ENCODE measurements at regions not wholly inside any gene's neighbourhood (a gene's known extent, or its start where the extent isn't known, plus 50 kb on each side); places are given as distances from the start of the nearest gene placed in this dataset.
A peak's percentile ranks its signal among the peaks of the same experiment; 100 is the strongest.
"Not testable (repeated sequence)": the region's sequence is repeated elsewhere in the genome, so short reads cannot be mapped to it uniquely, and the experiment has no call there.

GRCh38 chr2:12881952-12882351 is 165.2 kb downstream of the TRIB2 start:
- ATAC-seq = no peak

DNA sequence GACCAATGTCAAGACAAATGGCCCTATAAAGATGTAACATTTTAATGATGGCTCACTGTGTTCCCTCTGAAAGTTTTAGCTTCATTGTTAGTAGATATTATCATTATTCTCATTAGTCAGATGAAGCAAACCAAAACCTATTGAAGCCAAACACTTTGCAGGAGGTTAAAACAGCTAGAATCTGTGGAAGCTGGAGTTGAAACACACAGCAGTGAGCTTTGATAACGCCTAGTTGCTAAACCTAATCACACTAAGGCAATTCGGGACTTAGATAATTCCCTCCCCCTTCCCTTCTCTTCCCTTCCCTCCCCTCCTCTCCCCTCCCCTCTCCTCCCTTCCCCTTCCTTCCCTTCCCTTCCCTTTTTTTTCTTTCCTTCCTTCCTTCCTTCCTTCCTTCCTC is 165.7 kb downstream of the TRIB2 start:
- ATAC-seq = no peak

- ATAC-seq = no peak
Observed at GRCh38 chr2:12883906-12884305, 167.2 kb downstream of the TRIB2 start.

GRCh38 chr2:12884713-12885282 is 168.1 kb downstream of the TRIB2 start:
- ATAC-seq = peak; percentile 82

DNA sequence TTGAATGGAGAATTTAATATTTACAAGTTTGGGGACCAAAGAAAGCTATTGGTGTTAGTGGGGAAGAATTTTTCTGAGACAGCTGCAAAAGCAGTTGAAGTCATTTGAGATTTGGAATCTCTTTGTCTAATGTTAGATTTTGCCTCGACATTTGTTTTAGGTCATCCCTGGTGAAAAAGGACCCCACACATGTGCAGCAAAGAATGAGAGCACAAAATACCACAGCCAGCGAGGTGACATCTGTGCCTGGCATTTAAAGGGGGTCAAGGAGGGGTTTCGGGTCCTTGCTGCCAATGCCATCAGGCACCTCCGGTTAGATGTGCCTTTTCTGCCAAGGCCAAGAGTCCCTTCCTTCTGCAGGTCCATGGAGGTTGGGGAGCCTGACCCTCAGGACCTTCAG is 173.3 kb downstream of the TRIB2 start:
- ATAC-seq = no peak

- peak; percentile 67 for ATAC-seq
Observed at GRCh38 chr2:12890481-12890991, 173.8 kb downstream of the TRIB2 start.

DNA sequence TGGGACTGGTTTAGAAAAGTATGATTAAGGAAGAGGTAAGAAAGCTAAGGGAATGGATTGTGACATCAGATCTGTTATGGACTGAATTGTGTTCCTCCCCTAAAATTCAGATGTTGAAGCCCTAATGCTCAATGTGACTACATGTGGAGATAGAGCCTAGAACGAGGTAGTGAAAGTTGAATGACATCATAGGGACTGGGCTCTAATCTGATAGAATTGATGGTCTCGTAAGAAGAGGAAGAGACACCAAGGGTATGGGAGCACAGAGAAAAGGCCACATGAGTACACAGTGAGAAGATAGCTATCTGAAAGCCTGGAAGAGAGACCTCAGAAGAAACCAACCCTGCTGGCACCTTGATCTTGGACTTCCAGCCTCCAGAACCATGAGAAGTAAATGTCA is 178.3 kb downstream of the TRIB2 start:
- no peak for ATAC-seq

DNA sequence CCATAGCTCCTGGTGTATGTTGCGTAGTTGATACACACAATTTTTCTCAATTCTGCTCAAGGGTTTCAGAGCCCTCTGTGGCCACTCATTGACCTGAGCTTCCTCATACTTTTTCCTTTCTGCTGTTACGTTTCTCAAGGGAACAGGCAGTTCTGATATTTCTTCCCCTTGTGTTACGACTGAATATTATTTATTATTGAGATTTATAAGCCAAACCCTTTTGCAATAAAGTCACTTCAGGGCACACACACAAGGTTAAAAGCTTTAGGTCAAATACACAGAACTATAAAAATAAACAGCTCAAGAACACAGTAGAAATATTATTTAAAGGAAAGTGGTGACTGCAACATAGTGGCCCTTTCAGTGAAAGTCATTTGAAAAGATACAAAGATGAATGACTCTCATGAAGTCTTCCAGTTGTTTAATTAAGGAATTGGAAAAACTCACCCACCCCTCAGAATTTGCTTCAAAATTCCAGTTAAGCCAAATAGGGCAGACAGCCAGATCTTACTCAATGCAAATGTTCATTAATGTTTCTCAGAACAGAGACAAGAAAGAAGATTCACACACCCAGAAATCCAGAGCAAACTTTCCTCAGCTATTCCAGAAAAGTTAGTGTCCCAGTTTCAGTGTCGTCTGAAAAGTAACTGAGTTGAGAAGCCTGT is 179.7 kb downstream of the TRIB2 start:
- no peak for ATAC-seq

- ATAC-seq = no peak
Observed at GRCh38 chr2:12897181-12897580, 180.4 kb downstream of the TRIB2 start.

DNA sequence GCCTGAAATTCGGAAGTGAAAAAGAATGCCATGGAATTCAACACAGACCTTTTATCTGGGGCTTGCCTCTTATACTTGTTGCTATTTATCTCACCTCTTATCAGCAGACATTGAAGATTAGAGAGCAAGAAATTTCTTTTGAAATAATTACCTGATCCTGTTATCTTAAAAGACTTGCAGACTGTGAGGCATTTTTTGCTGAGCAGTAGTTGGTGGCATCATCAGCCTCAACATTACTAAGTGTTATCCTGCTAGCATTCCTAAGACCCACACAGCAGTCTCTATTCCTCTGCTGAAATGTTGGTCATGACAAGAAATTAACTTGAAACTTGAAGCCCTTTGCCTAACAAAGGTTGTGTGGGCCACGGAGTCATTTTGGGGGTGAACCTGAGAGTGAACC is 186.5 kb downstream of the TRIB2 start:
- no peak for ATAC-seq

DNA sequence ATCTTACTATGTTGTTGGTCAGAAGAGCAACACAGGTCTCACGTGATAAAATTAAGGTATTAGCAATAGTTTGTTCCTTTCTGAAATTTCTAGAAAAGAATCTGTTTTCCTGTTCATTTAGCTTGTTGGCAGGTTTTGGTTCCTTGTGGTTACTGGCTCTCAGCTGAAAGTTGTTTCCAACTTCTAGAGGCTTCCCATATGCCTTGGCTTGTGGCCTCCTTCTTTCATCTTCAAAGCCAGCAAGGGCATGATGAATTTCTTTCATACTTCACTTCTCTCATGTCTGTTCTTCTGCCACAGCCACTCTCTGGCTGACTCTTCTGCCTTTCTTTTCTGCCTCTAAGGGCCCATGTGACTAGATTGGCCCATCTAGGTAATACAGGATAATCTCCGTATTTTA is 193.7 kb downstream of the TRIB2 start:
- no peak for ATAC-seq

- no peak for ATAC-seq
Observed at GRCh38 chr2:12915787-12916186, 199.1 kb downstream of the TRIB2 start.

- ATAC-seq = no peak
Observed at GRCh38 chr2:12918138-12918834, 201.6 kb downstream of the TRIB2 start.

GRCh38 chr2:12918835-12919445 is 202.2 kb downstream of the TRIB2 start:
- no peak for ATAC-seq

DNA sequence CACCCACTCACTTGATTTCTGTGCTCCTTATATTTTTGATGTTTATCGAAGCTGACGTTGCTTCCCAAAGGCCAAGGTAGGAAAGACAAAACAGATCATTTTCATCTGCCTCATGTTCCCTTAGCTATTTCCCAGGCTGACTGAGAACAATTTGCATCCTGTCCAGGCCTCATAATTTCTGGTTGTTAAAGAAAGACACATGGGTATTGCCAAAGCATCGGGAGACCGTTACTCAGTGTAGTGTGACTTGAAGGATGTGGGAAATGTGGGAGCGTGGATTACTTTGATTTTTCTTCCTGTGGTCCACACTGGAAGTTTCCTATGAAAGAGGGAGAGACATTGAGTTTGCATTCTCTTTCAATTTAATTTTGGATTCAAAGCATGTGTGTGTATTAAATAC is 204.6 kb downstream of the TRIB2 start:
- no peak for ATAC-seq

- ATAC-seq = no peak
Observed at GRCh38 chr2:12923907-12924610, 207.3 kb downstream of the TRIB2 start.

- ATAC-seq = not testable (repeated sequence)
Observed at GRCh38 chr2:12926641-12927040, 209.9 kb downstream of the TRIB2 start.

DNA sequence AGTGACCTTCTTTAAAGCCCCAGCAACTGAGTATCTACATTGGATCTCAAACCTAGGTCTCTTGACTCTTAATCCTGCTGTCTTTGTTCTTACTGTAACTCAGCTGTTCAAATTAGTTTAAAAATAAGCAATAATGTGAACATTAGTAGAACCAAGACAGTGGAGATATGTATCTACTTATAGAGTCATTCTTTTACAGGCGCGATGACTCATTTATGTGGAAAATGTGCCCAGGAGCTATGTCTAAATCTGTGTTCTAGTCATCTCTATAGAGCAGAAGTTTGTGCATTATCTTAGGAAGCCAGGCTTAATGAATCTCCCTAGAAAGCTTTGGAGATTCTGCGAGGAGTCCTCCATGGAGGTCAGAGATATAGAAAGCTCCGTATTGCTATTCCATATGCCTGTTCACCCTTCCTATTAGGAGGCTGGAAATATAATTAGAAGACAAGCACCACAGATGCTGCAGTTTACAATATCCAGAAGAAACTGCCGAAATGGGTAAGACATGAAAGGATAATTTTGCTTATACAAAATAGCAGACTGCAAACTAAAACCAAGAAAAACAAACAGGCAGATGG is 211.6 kb downstream of the TRIB2 start:
- ATAC-seq = no peak

DNA sequence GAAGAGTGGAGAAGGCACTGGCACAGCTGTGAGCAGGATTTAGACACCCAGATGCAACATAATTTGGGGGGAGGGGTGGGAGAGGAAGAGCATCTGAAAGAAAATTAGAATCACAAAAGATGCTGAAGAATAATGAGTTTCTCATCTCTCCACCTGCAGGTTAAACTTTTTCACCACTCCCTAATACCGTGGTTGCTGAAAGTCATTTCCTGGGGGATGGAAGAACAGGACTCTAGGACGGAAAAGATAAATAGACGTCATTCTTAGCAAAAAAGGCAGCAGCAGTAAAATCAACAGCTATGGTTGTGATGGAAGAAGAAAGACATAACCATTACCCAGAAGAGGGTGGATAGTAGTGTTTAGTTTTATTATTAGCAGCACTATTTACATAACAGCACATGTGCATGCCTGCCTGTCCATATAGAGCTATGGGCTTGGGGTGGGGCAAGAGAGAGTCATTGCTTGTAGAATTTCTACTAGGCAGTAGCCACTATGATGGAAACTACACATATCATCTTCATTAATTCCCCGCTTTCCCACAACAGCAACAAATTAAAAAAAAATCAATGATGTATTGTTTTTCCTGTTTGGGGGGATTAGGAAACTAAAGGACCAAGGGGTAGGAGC is 212.2 kb downstream of the TRIB2 start:
- no peak for ATAC-seq

- ATAC-seq = no peak
Observed at GRCh38 chr2:12929758-12930157, 213.0 kb downstream of the TRIB2 start.

GRCh38 chr2:12930391-12930790 is 213.7 kb downstream of the TRIB2 start:
- ATAC-seq = no peak
